HepG2 (cell line): ENCODE measurements at regions not wholly inside any gene's neighbourhood (a gene's known extent, or its start where the extent isn't known, plus 50 kb on each side); places are given as distances from the start of the nearest gene placed in this dataset.

Source experiments
- BRCA1 ChIP-seq: sonication (generic); formaldehyde crosslinking; IDR thresholded peaks from 2 replicates; pipeline ENCODE4 v1.4.0; 2020; ENCODE audit warnings: missing genetic modification reagents
- IRF2 ChIP-seq: IDR thresholded peaks from 2 replicates; pipeline ENCODE4 v1.6.1; 2018; ENCODE audit warnings: missing genetic modification reagents, missing compliant biosample characterization
- NFYC ChIP-seq: IDR thresholded peaks from 2 replicates; pipeline ENCODE4 v1.6.1; 2016; ENCODE audit warnings: missing genetic modification reagents, missing compliant biosample characterization
- NR2F1 ChIP-seq, 2 experiments: fragments of 450-650 bp in 1 of 2; formaldehyde crosslinking in 1 of 2; IDR thresholded peaks; 2 replicates each; pipeline versions ENCODE4 v1.5.0 to v1.6.1; 2016 to 2020; ENCODE audit warnings: mild to moderate bottlenecking in 1 of 2, missing compliant biosample characterization in 1 of 2, missing genetic modification reagents in 1 of 2, moderate library complexity in 1 of 2
- RARA ChIP-seq: IDR thresholded peaks from 2 replicates; pipeline ENCODE4 v1.6.1; 2016; ENCODE audit warnings: missing genetic modification reagents, missing compliant biosample characterization
- SCMH1 ChIP-seq: sonication (generic); formaldehyde crosslinking; IDR thresholded peaks from 2 replicates; pipeline ENCODE4 v1.9.0; 2021; ENCODE audit warnings: missing genetic modification reagents, mild to moderate bottlenecking, borderline replicate concordance
- SNAPC5 ChIP-seq: sonication (generic); formaldehyde crosslinking; IDR thresholded peaks from 2 replicates; pipeline ENCODE4 v1.8.1; 2023; ENCODE audit warnings: mild to moderate bottlenecking, missing genetic modification reagents, borderline replicate concordance
- SRF ChIP-seq: IDR thresholded peaks from 2 replicates; pipeline ENCODE4 v1.6.1; 2011; ENCODE audit warnings: mild to moderate bottlenecking, low read depth, low read length, moderate library complexity
- ZNF234 ChIP-seq: sonication (generic); formaldehyde crosslinking; conservative IDR thresholded peaks from 2 replicates; pipeline ENCODE4 v1.5.1; 2020; ENCODE audit warnings: mild to moderate bottlenecking, missing genetic modification reagents
- ZNF407 ChIP-seq: sonication (generic); formaldehyde crosslinking; IDR thresholded peaks from one replicate; pipeline ENCODE4 v1.5.1; 2020; ENCODE audit warnings: mild to moderate bottlenecking, missing genetic modification reagents; ENCODE audit errors: not compliant biosample characterization
- ZNF441 ChIP-seq: sonication (generic); formaldehyde crosslinking; IDR thresholded peaks from 2 replicates; pipeline ENCODE4 v1.7.0; 2021; ENCODE audit warnings: missing genetic modification reagents, borderline replicate concordance
- ZNF460 ChIP-seq: sonication (generic); formaldehyde crosslinking; IDR thresholded peaks from 2 replicates; pipeline ENCODE4 v1.5.1; 2020; ENCODE audit warnings: missing genetic modification reagents, mild to moderate bottlenecking, borderline replicate concordance
- ZNF562 ChIP-seq: sonication (generic); formaldehyde crosslinking; IDR thresholded peaks from 2 replicates; pipeline ENCODE4 v1.8.0; 2022; ENCODE audit warnings: missing genetic modification reagents, borderline replicate concordance
- ZNF703 ChIP-seq: sonication (generic); formaldehyde crosslinking; IDR thresholded peaks from 2 replicates; pipeline ENCODE4 v1.5.1; 2020; ENCODE audit warnings: missing genetic modification reagents, mild to moderate bottlenecking, moderate library complexity, borderline replicate concordance
- TF ChIP-seq, protein P1 (sequence below): sonication (generic); formaldehyde crosslinking; IDR thresholded peaks from 2 replicates; pipeline ENCODE4 v1.8.0; 2022; ENCODE audit warnings: mild to moderate bottlenecking, missing genetic modification reagents
- TF ChIP-seq, protein P2 (sequence below): conservative IDR thresholded peaks from 2 replicates; pipeline ENCODE4 v1.6.1; 2018; ENCODE audit warnings: missing genetic modification reagents
- TF ChIP-seq, protein P3 (sequence below): sonication (generic); formaldehyde crosslinking; IDR thresholded peaks from 2 replicates; pipeline ENCODE4 v1.5.0; 2020; ENCODE audit warnings: mild to moderate bottlenecking, missing genetic modification reagents

GRCh38 chr17:72397223-72397667 is 276.4 kb downstream of the SOX9 start (continued):
- TF ChIP-seq SNAPC5 (CRISPR knock-in tag): no peak
- peak; percentile 99 for TF ChIP-seq RARA (CRISPR knock-in tag)
- TF ChIP-seq, protein P1, sequence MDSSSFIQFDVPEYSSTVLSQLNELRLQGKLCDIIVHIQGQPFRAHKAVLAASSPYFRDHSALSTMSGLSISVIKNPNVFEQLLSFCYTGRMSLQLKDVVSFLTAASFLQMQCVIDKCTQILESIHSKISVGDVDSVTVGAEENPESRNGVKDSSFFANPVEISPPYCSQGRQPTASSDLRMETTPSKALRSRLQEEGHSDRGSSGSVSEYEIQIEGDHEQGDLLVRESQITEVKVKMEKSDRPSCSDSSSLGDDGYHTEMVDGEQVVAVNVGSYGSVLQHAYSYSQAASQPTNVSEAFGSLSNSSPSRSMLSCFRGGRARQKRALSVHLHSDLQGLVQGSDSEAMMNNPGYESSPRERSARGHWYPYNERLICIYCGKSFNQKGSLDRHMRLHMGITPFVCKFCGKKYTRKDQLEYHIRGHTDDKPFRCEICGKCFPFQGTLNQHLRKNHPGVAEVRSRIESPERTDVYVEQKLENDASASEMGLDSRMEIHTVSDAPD (CRISPR knock-in tag): 0 out of 2 replicates have a peak, but pooled peaks have one; percentile 68
- TF ChIP-seq, protein P2, sequence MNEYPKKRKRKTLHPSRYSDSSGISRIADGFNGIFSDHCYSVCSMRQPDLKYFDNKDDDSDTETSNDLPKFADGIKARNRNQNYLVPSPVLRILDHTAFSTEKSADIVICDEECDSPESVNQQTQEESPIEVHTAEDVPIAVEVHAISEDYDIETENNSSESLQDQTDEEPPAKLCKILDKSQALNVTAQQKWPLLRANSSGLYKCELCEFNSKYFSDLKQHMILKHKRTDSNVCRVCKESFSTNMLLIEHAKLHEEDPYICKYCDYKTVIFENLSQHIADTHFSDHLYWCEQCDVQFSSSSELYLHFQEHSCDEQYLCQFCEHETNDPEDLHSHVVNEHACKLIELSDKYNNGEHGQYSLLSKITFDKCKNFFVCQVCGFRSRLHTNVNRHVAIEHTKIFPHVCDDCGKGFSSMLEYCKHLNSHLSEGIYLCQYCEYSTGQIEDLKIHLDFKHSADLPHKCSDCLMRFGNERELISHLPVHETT (CRISPR knock-in tag): 0 out of 2 replicates have a peak, but pooled peaks have one; percentile 34
- no peak for TF ChIP-seq SCMH1 (CRISPR knock-in tag)
- TF ChIP-seq ZNF562 (CRISPR knock-in tag): no peak
- peak; percentile 97 to 99 for TF ChIP-seq NR2F1 (CRISPR knock-in tag; IDR thresholded peaks at IDR 0.05)
- TF ChIP-seq SRF: no peak
- TF ChIP-seq ZNF703 (CRISPR knock-in tag): no peak
- TF ChIP-seq IRF2 (CRISPR knock-in tag): peak; percentile 61; the same call in 1 of the 2 replicates
- no peak; the same call in 1 of the 2 replicates for TF ChIP-seq ZNF441 (CRISPR knock-in tag)
- peak; percentile 100 for TF ChIP-seq ZNF460 (CRISPR knock-in tag)
- no peak for TF ChIP-seq ZNF234
- TF ChIP-seq, protein P3, sequence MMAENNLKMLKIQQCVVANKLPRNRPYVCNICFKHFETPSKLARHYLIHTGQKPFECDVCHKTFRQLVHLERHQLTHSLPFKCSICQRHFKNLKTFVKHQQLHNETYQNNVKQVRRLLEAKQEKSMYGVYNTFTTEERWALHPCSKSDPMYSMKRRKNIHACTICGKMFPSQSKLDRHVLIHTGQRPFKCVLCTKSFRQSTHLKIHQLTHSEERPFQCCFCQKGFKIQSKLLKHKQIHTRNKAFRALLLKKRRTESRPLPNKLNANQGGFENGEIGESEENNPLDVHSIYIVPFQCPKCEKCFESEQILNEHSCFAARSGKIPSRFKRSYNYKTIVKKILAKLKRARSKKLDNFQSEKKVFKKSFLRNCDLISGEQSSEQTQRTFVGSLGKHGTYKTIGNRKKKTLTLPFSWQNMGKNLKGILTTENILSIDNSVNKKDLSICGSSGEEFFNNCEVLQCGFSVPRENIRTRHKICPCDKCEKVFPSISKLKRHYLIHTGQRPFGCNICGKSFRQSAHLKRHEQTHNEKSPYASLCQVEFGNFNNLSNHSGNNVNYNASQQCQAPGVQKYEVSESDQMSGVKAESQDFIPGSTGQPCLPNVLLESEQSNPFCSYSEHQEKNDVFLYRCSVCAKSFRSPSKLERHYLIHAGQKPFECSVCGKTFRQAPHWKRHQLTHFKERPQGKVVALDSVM (CRISPR knock-in tag): peak; percentile 64; the same call in 1 of the 2 replicates
- TF ChIP-seq ZNF407 (CRISPR knock-in tag): no peak
- no peak for TF ChIP-seq BRCA1 (CRISPR knock-in tag)
- no peak for TF ChIP-seq NFYC (CRISPR knock-in tag)
